PC-3 (cell line): ENCODE measurements at regions not wholly inside any gene's neighbourhood (a gene's known extent, or its start where the extent isn't known, plus 50 kb on each side); places are given as distances from the start of the nearest gene placed in this dataset.

Source experiments
- ATAC-seq: fragments of 200-7000 bp; cut with Tn5 transposase; 2 replicates; pipeline ENCODE4 v1.9.1; 2020; ENCODE audit warnings: mild to moderate bottlenecking, moderate library complexity
- BruUV-seq: library from RNA; stranded (reverse); fragments of 400-500 nt; replicated peaks from 2 replicates; lab custom pipeline; 2021; lab: Mats Ljungman, UMichigan
- CTCF ChIA-PET: fragments of 300-600 bp; sonication (Branson Sonifier 250); formaldehyde crosslinking; loops from one replicate; lab custom pipeline; 2022; ENCODE audit warnings: antibody characterized with exemption; lab: Charles Lee
- POLR2A ChIA-PET: fragments of 300-600 bp; sonication (Branson Sonifier 250); formaldehyde crosslinking; loops from one replicate; lab custom pipeline; 2022; ENCODE audit warnings: antibody characterized with exemption; ENCODE audit not compliant: unreplicated experiment; lab: Charles Lee
- DNase-seq: peaks from one replicate; pipeline ENCODE4 v3.0.0-alpha.2; 2015
- H2AFZ ChIP-seq: fragments of 300-600 bp; sonication (generic); 2 replicates; pipeline ENCODE4 v1.6.0; 2016; ENCODE audit warnings: antibody characterized with exemption, low read length
- H3F3A ChIP-seq: fragments of 300-600 bp; sonication (generic); one replicate; pipeline ENCODE4 v1.6.0; 2017; ENCODE audit warnings: antibody characterized with exemption, low read length, control low read depth, mild to moderate bottlenecking; ENCODE audit not compliant: unreplicated experiment
- H3K27ac ChIP-seq: fragments of 300-600 bp; sonication (generic); 2 replicates; pipeline ENCODE4 v1.5.1; 2016; ENCODE audit warnings: mild to moderate bottlenecking, low read length
- H3K27me3 ChIP-seq: fragments of 300-600 bp; sonication (generic); 2 replicates; pipeline ENCODE4 v1.6.1; 2016; ENCODE audit warnings: low read length, mixed read lengths
- H3K36me3 ChIP-seq: fragments of 300-600 bp; sonication (generic); 2 replicates; pipeline ENCODE4 v1.6.1; 2016; ENCODE audit warnings: low read depth, mixed run types, low read length, mixed read lengths
- H3K4me1 ChIP-seq: fragments of 300-600 bp; sonication (generic); 2 replicates; pipeline ENCODE4 v1.5.1; 2016; ENCODE audit warnings: low read length; ENCODE audit not compliant: insufficient read depth
- H3K4me2 ChIP-seq: fragments of 300-600 bp; sonication (generic); 2 replicates; pipeline ENCODE4 v1.6.0; 2016; ENCODE audit warnings: low read length
- H3K4me3 ChIP-seq: fragments of 300-600 bp; sonication (generic); 2 replicates; pipeline ENCODE4 v1.5.1; 2016; ENCODE audit warnings: mild to moderate bottlenecking, low read length, mixed read lengths
- H3K79me2 ChIP-seq: fragments of 300-600 bp; sonication (generic); 2 replicates; pipeline ENCODE4 v1.6.1; 2017; ENCODE audit warnings: low read length, mixed read lengths
- H3K9ac ChIP-seq: fragments of 300-600 bp; sonication (generic); 2 replicates; pipeline ENCODE4 v1.6.0; 2016; ENCODE audit warnings: mild to moderate bottlenecking, low read length
- H3K9me2 ChIP-seq: fragments of 300-600 bp; sonication (generic); replicated peaks from 2 replicates; pipeline ENCODE4 v1.6.1; 2016; ENCODE audit warnings: mixed run types, low read length, mixed read lengths
- H3K9me3 ChIP-seq: fragments of 300-600 bp; sonication (generic); 2 replicates; pipeline ENCODE4 v1.6.1; 2016; ENCODE audit warnings: low read length, mixed read lengths
- H4K20me1 ChIP-seq: fragments of 300-600 bp; sonication (generic); 2 replicates; pipeline ENCODE4 v1.6.1; 2016; ENCODE audit warnings: low read length, mixed read lengths
- CTCF ChIP-seq: fragments of 300-600 bp; sonication (generic); conservative IDR thresholded peaks from 2 replicates; pipeline ENCODE4 v1.5.1; 2017; ENCODE audit warnings: antibody characterized with exemption, low read depth, mild to moderate bottlenecking, low read length
- EZH2 ChIP-seq: fragments of 300-600 bp; sonication (generic); IDR thresholded peaks from one replicate; pipeline ENCODE4 v1.6.1; 2017; ENCODE audit warnings: antibody characterized with exemption, mild to moderate bottlenecking, low read length; ENCODE audit not compliant: unreplicated experiment
- EZH2phosphoT487 ChIP-seq: fragments of 300-600 bp; sonication (generic); IDR thresholded peaks from 2 replicates; pipeline ENCODE4 v1.6.1; 2018; ENCODE audit warnings: mild to moderate bottlenecking, antibody characterized with exemption, low read length, borderline replicate concordance
- intact Hi-C: fragments of 100-400 bp; cut with micrococcal nuclease; formaldehyde crosslinking; loops from 2 replicates; pipeline ENCODE4 v1.9.0; 2023

DNA sequence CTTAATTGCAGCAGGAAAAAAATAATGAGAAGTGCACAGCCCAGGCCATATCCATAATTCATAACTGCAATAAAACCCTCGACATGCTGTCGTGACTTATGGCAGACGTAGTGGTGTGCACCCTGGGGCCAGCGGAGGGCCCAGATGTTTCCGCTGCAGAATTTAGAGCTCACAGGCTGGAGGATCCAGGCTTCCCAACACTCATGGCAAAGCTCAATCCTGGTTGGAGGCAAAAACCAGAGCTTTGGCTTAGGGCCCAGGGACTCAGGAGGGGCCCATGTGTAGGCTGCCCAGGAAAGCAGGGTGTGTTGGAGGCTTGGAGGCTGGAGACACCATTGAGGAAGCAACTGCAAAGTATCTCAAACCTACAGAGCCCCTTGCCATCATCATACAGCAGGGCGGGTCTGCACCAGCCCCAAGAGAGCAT, 68.7 kb downstream of the SERPINA3 start:
- ChIA-PET CTCF (no interaction called here), POLR2A (no interaction called here)
- Histone ChIP-seq H3K9ac (no peak overlapping the region), H4K20me1 (no peaks in the 10 kb centered on the region), H3K27me3 (peaks cover 2% of the 10 kb centered on the region; the same call in 1 of the 2 replicates), H2AFZ (no peak overlapping the region), H3K9me3 (no peaks in the 10 kb centered on the region), H3K4me2 (no peak overlapping the region), H3F3A (no peaks in the 10 kb centered on the region), H3K79me2 (no peaks in the 10 kb centered on the region), H3K36me3 (no peaks in the 10 kb centered on the region), H3K27ac (no peak overlapping the region), H3K9me2 (no peaks in the 10 kb centered on the region), H3K4me3 (no peak overlapping the region), H3K4me1 (no peaks in the 10 kb centered on the region)
- no peak for ATAC-seq
- no peak for DNase-seq
- no peak for TF ChIP-seq EZH2phosphoT487
- TF ChIP-seq EZH2, result no peak
- TF ChIP-seq CTCF, result no peak
- no TSS peak for BruUV-seq
- intact Hi-C loops, result no loop called here

DNA sequence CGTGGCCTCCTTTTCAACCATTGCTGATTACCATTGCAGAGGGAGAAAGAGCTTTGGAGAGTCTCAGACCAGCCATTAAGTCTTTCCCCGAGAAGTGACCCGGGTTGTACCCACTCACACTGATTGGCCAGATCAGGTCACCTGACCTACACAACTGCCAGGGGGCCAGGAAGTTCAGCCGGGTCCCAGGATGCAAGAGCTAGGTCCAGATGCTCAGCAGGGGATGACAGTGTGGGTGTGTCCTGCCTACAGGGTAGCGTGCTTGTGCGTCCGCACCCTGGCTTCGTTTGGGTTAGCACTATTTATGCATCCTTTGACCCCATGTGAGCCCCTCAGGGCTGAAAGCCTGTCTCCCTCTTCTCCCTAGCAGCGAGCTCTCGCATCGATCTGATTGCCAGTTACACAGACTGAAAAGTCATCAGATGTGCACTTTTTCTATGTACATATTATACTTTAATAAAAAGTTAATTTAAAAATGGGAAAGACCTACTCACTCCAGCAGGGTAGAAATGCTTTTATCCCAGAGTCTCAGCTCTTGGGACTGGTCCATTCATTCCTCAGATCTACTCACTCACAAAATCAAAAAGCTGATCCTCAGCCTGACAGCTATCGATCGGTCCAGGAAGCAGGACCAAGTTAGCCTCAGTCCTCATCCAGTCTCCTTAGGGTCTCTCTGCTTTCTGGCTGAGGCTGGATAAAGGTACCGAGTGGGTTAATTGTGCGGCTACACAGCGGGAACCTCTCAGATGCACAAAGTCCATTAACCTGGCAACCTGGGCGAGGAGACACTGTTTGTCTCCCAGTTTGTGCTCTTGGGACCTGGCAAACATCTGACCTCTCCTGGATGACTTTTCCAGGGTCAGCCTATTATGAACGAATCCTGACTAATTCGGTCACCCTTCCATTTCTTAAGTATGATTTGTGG, 68.0 kb downstream of the SERPINA3 start:
- ChIA-PET POLR2A (no interaction called here), CTCF (no interaction called here)
- Histone ChIP-seq H3K36me3 (no peaks in the 10 kb centered on the region), H3K4me3 (no peak overlapping the region), H3K9ac (no peak overlapping the region), H3K27me3 (peaks cover 9% of the 10 kb centered on the region), H3F3A (no peaks in the 10 kb centered on the region), H2AFZ (no peak overlapping the region), H3K4me1 (no peaks in the 10 kb centered on the region), H3K79me2 (no peaks in the 10 kb centered on the region), H3K9me2 (no peaks in the 10 kb centered on the region), H3K4me2 (no peak overlapping the region), H3K27ac (no peak overlapping the region), H4K20me1 (no peaks in the 10 kb centered on the region), H3K9me3 (no peaks in the 10 kb centered on the region)
- TF ChIP-seq EZH2 (no peak), EZH2phosphoT487 (no peak), CTCF (no peak)
- ATAC-seq (no peak), DNase-seq (no peak)
- intact Hi-C loops, result no loop called here
- no TSS peak for BruUV-seq
